OCI-LY3 (cell line): ENCODE measurements at regions not wholly inside any gene's neighbourhood (a gene's known extent, or its start where the extent isn't known, plus 50 kb on each side); places are given as distances from the start of the nearest gene placed in this dataset.

Source experiments
- CTCF ChIP-seq: fragments of 200-600, 300-600 bp; sonication (generic); IDR thresholded peaks from 2 replicates; pipeline ENCODE4 v1.5.1; 2014; ENCODE audit warnings: antibody characterized with exemption, low read length, low read depth
- EZH2phosphoT487 ChIP-seq: fragments of 200-600 bp; shearing (Covaris generic); IDR thresholded peaks from 2 replicates; pipeline ENCODE4 v1.6.1; 2018; ENCODE audit warnings: antibody characterized with exemption, mixed run types, low read depth

- TF ChIP-seq CTCF: no peak
- no peak for TF ChIP-seq EZH2phosphoT487
These were observed 51.0 kb upstream of the TP63 start for GRCh38 chr3:189580190-189580589.
